GM13977 (cell line): ENCODE measurements at regions not wholly inside any gene's neighbourhood (a gene's known extent, or its start where the extent isn't known, plus 50 kb on each side); places are given as distances from the start of the nearest gene placed in this dataset.
"Not testable (repeated sequence)": the region's sequence is repeated elsewhere in the genome, so short reads cannot be mapped to it uniquely, and the experiment has no call there.

ENCODE experiments used
- DNase-seq: peaks from one replicate; pipeline ENCODE4 v3.0.0; 2012; ENCODE audit warnings: low spot score
- in situ Hi-C: fragments of 300-500 bp; cut with MboI; formaldehyde crosslinking; loops from one replicate; pipeline ENCODE4 v1.12.0; 2022; ENCODE audit warnings: low sequenced_read_pairs, low pct_unique_long_range_greater_than_20kb, mixed read lengths, inconsistent platforms; ENCODE audit not compliant: unreplicated experiment
- TF ChIP-seq, protein P1 (sequence below): IDR thresholded peaks from 2 replicates; pipeline ENCODE4 v1.5.1; 2012; ENCODE audit warnings: mild to moderate bottlenecking, control low read depth; ENCODE audit not compliant: insufficient read depth; ENCODE audit errors: extremely low read depth, missing control alignments

DNA sequence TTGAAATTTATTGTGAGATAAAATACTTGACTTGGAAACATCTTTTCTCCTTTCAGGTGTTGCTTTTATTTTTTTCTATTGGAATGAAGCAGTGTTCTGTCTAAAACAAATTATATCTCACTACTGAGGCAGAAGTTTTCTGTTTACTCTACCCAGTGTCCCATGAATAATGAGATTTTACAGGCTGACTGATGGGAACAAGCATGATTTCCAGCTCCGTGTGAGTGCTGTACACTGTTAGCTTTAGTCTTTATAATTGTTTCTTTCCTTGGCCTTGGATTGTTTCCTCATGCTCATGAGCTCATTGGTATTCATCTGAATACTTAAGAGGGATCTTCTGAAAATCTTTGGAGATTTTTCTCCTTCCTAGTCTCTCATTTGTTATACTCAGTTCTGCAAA lies 2049.5 kb upstream of the PRR20A start:
- in situ Hi-C loops = no loop called here

DNA sequence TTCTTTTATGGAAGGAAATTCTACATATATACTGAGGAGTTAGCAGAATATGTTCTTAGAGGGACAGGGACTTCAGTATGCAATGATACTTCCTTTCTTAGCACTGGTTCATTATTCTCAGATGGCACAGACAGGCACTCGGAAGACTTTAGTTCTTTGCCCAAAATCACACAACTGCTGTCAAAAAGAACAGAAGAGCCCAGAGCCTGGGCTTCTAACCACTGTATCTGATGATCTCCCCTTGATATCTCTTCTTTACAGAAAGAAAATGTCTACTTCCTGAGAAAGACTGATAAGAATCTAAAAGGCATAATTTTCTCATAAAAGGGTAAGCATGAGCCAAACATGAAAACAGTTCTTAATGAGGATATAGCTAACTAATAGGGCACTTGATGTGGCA lies 2034.2 kb upstream of the PRR20A start:
- TF ChIP-seq, protein P1, sequence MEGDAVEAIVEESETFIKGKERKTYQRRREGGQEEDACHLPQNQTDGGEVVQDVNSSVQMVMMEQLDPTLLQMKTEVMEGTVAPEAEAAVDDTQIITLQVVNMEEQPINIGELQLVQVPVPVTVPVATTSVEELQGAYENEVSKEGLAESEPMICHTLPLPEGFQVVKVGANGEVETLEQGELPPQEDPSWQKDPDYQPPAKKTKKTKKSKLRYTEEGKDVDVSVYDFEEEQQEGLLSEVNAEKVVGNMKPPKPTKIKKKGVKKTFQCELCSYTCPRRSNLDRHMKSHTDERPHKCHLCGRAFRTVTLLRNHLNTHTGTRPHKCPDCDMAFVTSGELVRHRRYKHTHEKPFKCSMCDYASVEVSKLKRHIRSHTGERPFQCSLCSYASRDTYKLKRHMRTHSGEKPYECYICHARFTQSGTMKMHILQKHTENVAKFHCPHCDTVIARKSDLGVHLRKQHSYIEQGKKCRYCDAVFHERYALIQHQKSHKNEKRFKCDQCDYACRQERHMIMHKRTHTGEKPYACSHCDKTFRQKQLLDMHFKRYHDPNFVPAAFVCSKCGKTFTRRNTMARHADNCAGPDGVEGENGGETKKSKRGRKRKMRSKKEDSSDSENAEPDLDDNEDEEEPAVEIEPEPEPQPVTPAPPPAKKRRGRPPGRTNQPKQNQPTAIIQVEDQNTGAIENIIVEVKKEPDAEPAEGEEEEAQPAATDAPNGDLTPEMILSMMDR = no peak
- in situ Hi-C loops = no loop called here
- DNase-seq = no peak

More for the DNA sequence above, 2049.5 kb upstream of the PRR20A start:
- TF ChIP-seq, protein P1 = no peak
- DNase-seq = no peak

DNA sequence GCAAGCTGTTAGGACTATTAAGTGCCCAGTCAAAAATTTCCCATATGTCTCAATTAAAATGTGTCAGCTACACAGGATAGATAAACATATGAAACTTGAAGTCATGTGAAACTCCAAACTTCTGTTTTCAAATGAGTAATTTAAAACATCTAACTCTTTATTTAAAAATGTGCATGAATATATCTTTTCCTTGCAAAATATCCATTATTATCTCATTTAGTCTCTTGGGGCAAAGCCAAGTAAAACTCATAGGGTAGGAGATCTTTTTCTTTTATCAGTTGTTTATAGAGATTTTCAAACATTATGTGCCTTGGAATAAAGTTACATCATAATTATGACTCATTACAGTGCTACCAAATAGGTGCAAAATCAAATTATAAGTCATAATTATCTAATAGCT lies 2020.1 kb upstream of the PRR20A start:
- in situ Hi-C loops = no loop called here
- TF ChIP-seq, protein P1 = no peak
- DNase-seq = no peak

DNA sequence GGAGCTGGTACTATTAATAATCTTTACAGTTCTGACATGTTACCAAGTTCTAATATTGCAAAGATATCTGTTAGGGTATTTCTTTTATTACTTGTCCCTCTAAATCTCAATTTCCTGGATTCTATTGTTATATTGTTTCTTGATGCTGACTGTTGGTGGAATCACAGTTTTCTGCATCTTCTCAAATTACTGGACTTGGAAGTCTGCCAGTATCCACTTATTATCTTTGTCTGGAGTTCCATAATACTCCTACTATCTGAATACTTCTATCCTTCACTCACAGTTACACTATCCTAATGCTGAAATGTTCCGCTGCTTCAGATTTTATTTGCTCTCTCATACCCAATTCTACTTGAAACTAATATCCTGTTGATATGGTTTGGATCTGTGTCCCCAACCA lies 1985.7 kb upstream of the PRR20A start:
- DNase-seq = no peak
- TF ChIP-seq, protein P1 = no peak
- in situ Hi-C loops = no loop called here

DNA sequence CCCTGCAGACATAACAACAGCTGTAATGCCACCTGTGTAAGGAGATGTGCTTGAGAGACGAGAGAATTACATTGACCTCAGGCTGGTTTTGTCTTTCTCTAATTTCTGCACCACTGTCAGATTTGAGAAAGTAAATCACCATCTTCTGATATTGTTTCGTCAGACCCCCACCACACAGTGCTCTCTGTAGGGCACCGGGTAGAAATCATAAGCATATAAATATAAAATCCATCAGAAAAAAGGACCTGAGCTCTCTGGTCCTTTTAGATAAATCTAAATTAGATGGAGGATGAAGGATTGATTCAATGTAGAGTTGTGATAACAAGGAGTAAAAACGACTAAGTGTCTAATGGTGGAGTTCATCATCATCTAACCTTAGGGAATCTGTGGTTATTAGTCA lies 1981.0 kb upstream of the PRR20A start:
- no peak for DNase-seq
- TF ChIP-seq, protein P1 = no peak
- in situ Hi-C loops = no loop called here

DNA sequence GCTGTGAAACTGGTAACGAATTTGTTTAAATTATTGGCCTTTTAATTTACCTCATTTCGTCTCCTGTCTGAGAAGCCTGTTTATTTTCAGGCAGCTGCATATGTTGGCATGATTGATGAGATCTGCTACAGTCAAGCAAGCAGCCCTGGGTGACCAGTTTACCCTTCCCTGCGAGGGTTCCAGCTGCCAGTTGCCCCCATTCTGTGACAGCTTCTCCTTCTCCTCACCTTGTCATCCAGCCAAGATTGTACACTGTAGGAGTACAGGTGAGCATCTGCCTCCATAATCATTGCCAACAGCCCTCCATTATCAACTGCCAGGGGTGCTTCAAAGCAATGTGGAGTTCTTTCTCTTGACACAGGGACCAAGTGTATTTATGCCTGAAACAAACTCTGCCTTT lies 1979.9 kb upstream of the PRR20A start:
- no peak for DNase-seq
- in situ Hi-C loops = no loop called here
- TF ChIP-seq, protein P1 = no peak

DNA sequence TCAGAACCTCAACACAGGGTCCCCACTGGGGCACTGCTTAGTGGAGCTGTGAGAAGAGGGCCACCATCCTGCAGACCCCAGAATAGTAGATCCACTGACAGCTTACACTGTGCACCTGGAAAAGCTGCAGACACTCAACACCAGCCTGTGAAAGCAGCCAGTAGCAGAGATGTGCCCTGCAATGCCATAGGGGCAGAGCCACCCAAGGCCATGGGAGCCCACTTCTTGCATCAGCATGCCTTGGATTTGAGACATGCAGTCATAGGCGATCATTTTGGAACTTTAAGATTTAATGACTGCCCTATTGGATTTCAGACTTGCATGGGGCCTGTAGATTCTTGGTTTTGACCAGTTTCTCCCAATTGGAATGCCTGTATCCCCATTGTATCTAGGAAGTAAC lies 1962.1 kb upstream of the PRR20A start:
- in situ Hi-C loops, DNase-seq: not testable (repeated sequence)

DNA sequence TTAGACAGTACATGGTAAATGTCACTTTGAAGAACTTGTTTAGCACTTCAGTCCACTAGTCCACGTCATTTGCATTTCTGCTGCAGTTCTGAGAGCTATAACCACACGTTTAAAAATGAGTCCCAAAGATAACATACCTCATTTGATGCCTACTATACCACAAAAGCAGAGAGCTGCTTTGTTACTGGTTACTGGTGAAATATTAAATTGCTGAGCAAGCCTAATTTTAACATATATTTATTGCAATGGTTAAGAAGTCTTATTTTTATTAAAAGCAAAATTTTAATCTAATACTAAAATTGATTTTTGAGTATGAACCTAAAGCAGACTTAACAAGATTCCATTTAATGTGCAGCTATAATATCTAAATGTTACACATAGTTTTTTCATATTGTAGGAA lies 1949.7 kb upstream of the PRR20A start:
- no peak for DNase-seq
- TF ChIP-seq, protein P1 = no peak
- in situ Hi-C loops = no loop called here
